GM19395 (cell line): ENCODE measurements at regions not wholly inside any gene's neighbourhood (a gene's known extent, or its start where the extent isn't known, plus 50 kb on each side); places are given as distances from the start of the nearest gene placed in this dataset.
"Not testable (repeated sequence)": the region's sequence is repeated elsewhere in the genome, so short reads cannot be mapped to it uniquely, and the experiment has no call there.

Experiments
- ATAC-seq: cut with Tn5 transposase; IDR thresholded peaks from one replicate; pipeline ENCODE4 v1.9.1; 2021; ENCODE audit warnings: mild to moderate bottlenecking, moderate library complexity; ENCODE audit not compliant: unreplicated experiment

DNA sequence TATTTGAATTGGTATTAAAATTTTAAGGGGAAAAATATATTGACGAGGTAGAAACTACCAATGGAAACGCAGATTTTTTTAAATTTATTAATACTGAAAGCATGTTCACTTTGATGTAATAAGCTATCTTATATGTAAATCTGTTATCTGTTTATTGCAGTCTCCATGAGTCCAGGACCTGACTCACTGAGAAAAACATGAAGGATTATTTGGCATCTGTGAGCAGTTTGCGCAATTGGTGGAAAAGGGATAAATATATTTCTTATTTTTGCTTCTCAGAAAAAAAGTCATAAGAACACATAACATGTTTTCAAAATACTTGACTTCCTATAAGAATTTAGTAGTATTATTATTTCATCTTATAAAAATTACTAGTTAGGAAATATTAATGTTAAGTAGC lies 561.4 kb downstream of the ADCYAP1 start:
- ATAC-seq = no peak

DNA sequence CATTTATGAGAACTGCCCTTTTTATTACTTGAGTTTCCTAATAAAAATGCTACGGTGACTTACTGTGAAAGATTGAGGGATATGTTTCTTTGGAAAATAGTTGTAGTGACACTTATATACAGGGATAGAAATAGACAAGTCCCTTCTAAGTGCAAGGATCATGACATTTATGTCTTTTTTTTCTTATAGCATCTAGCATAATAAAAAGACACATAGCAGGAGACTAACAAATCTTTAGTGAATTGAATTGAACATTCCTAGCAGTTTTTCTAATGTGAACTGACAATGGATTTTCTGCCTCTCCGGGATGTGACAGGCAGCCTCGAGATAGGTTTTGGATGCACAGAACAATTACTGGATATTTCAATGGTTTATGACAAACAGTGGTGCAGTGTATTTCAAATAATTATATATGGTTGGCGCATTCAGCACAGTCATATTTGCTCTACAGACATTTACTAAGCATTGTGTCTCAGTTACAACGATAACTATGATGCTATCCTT lies 562.8 kb downstream of the ADCYAP1 start:
- ATAC-seq = no peak

DNA sequence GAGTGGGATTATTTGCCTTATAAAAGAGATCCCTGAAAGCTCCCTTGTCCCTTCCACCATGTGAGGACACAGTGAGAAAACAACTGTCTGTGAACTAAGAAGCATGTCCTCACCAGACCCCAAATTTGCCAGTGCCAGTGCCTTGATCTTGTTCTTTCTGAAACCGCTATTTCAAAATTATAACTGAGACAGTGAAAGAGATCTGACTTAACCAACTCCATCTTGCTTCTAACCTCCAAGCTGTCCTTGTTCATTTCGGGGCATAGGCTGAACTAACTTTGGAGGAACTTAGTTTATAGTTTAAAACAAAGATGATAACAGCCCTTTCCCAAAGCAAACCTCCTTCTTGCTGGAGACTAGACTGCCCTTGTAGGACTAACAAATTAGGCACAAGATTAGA lies 563.9 kb downstream of the ADCYAP1 start:
- ATAC-seq = no peak

DNA sequence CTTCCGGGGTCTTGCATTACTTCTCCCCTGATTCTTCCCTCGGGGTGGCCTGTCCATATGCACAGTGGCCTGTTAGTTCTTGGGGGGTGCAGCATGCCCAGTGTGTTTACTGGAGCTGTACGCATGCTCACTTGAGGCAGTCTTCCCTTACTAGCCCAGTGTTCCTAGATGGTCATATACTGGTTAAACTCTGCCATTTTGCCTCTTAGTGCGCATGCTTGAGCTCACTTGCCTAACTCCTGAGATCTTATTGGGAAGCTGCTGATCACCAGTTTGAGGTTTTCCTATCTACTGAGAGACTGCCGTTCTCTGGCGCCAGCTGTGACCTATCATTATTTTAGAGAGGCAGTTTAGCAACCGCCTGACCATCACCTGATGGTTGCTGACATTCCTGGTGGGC lies 571.2 kb downstream of the ADCYAP1 start:
- ATAC-seq = no peak

- ATAC-seq = no peak
These were observed 575.6 kb downstream of the ADCYAP1 start for GRCh38 chr18:1480309-1480708.

- no peak for ATAC-seq
These were observed 576.9 kb downstream of the ADCYAP1 start for GRCh38 chr18:1481577-1481976.

- ATAC-seq = no peak
These were observed 578.7 kb downstream of the ADCYAP1 start for GRCh38 chr18:1483385-1483784.

DNA sequence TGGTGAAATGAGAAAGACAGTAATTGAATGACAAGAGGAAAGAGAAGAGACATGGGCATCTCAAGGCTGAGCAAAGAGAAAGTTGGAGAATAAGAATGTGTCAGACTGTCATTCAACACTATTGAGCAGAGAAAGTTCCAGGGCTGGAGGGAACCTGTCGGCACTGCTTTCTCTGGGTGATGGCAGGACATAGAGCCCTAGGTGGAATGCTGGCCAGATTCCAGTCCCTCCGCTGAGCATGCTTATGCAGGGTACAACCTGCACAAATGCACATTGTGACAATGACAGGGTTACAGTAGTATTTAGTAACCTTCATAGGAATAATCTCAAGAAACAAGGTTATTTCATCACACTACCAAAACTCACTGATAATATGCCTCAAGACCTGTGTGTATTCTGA lies 582.8 kb downstream of the ADCYAP1 start:
- no peak for ATAC-seq

- ATAC-seq = no peak
These were observed 583.7 kb downstream of the ADCYAP1 start for GRCh38 chr18:1488394-1488793.

- no peak for ATAC-seq
These were observed 584.3 kb downstream of the ADCYAP1 start for GRCh38 chr18:1488957-1489356.

DNA sequence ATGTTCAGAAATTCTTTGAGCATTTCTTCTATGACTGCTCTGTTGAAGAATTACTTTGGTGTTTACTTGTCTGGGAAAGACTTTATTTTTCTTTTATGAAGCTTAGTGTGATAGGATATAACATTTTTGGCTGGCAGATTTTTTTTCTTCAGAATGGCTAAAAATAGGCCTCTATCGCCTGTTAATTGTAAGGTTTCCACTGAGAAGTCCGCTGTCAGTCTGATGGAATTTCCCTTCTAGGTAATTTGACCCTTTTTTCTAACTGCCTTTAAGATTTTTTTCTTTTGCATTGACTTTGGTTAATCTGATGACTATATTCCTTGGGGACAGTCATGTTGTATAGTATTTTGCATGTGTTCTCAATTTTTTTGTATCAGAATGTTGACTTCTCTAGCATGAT lies 590.7 kb downstream of the ADCYAP1 start:
- ATAC-seq = no peak

- ATAC-seq = no peak
These were observed 591.4 kb downstream of the ADCYAP1 start for GRCh38 chr18:1496096-1496495.

- no peak for ATAC-seq
These were observed 593.5 kb downstream of the ADCYAP1 start for GRCh38 chr18:1498216-1498615.

- ATAC-seq = no peak
These were observed 594.6 kb downstream of the ADCYAP1 start for GRCh38 chr18:1499265-1499664.

- no peak for ATAC-seq
These were observed 599.2 kb downstream of the ADCYAP1 start for GRCh38 chr18:1503847-1504246.

- ATAC-seq = no peak
These were observed 601.2 kb downstream of the ADCYAP1 start for GRCh38 chr18:1505856-1506255.

- ATAC-seq = no peak
These were observed 606.0 kb downstream of the ADCYAP1 start for GRCh38 chr18:1510542-1511179.

- no peak for ATAC-seq
These were observed 607.1 kb downstream of the ADCYAP1 start for GRCh38 chr18:1511619-1512311.

DNA sequence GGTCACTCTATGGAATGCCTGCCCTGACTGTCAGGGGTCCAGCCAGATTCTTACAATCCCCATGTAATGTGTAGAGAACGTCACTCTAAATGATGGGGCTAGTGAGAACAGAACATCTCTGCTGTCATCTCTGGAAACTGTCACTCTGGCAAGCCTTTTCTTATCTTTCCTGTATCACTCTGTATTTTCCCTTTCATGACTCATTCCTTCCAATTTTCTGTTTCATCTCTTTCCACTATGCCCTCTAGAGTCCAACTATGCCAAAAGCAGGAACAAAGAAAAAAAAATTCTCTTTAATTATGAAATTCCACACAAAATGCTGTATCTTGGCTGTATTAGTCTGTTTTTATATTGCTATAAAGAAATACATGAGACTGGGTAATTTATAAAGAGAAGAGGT lies 608.8 kb downstream of the ADCYAP1 start:
- no peak for ATAC-seq

GRCh38 chr18:1521588-1522248 lies 617.0 kb downstream of the ADCYAP1 start:
- not testable (repeated sequence) for ATAC-seq

- ATAC-seq = no peak
These were observed 617.6 kb downstream of the ADCYAP1 start for GRCh38 chr18:1522249-1522615.

DNA sequence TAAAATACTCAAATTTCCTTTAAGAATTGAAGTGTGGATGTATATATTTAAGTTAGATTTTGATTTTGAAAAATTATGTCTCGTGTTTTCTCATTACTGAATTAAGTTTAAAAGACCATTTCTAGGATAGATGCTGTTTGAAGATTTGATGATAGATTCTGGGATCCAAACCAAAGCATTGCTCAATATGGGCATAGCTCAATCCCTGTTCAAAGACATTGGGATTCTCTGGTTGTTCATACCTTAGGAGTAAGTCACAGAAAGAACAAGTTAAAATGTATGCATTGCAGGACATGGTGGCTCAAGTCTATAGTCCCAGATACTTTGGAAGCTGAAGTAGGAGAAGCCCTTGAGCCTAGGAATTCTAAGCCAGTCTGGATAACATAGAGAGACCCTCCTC lies 622.3 kb downstream of the ADCYAP1 start:
- no peak for ATAC-seq
